Lower leg skin (tissue), 4 donors: ENCODE measurements at regions not wholly inside any gene's neighbourhood (a gene's known extent, or its start where the extent isn't known, plus 50 kb on each side); places are given as distances from the start of the nearest gene placed in this dataset.

Experiments
- DNase-seq, 2 donors: peaks; one replicate each; pipeline ENCODE4 v3.0.0-alpha.2; 2019; ENCODE audit warnings: low spot score in 2 of 2
- H3K4me3 ChIP-seq: fragments of 200-600 bp; sonication (generic); 2 replicates; pipeline ENCODE4 v1.5.1; 2017; ENCODE audit warnings: mild to moderate bottlenecking, low read depth; ENCODE audit not compliant: poor library complexity, severe bottlenecking
- POLR2A ChIP-seq, 2 donors: fragments of 450-650 bp; IDR thresholded peaks; one replicate each; pipeline ENCODE4 v1.6.1; 2016 to 2017; ENCODE audit warnings: antibody characterized with exemption in 2 of 2, mild to moderate bottlenecking in 1 of 2, moderate library complexity in 1 of 2
- WGBS, 2 donors: methylation state at CpG; one replicate each; pipeline ENCODE4 v1.1.5; 2018; 5-methylcytosine and 5-hydroxymethylcytosine counted together
- intact Hi-C: fragments of 100-400 bp; cut with DNase I; formaldehyde crosslinking; loops from one replicate; pipeline ENCODE4 v1.15.0; 2023; ENCODE audit warnings: low total_unique reads
- TF ChIP-seq, protein P1 (sequence below), 3 donors: fragments of 450-650 bp; IDR thresholded peaks; one replicate each; pipeline ENCODE4 v1.5.1; 2016; ENCODE audit warnings: antibody characterized with exemption in 3 of 3, mild to moderate bottlenecking in 3 of 3, moderate library complexity in 2 of 3

DNA sequence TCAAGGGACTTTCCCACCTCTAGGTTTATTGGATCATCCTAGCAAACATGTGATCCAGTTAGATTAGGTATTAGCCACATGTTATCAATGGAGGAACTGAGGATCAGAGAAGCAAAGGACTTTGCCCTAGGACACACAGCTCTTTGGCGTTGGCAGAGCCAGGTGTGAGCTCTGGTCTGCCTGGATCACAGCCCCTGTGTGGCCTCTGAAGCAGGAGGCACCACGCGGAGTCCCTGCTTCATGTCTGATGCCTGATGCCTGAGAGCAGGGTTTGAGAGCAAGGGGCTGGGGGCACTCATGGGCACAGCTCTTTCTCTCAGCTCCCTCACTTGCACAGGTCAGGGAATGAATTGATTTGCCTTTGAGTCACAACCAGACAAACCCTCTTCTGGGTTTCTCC is 64.7 kb upstream of the CTBP2 start:
- no peak overlapping the region for H3K4me3 ChIP-seq
- intact Hi-C loops, result no loop called here
- TF ChIP-seq, protein P1, sequence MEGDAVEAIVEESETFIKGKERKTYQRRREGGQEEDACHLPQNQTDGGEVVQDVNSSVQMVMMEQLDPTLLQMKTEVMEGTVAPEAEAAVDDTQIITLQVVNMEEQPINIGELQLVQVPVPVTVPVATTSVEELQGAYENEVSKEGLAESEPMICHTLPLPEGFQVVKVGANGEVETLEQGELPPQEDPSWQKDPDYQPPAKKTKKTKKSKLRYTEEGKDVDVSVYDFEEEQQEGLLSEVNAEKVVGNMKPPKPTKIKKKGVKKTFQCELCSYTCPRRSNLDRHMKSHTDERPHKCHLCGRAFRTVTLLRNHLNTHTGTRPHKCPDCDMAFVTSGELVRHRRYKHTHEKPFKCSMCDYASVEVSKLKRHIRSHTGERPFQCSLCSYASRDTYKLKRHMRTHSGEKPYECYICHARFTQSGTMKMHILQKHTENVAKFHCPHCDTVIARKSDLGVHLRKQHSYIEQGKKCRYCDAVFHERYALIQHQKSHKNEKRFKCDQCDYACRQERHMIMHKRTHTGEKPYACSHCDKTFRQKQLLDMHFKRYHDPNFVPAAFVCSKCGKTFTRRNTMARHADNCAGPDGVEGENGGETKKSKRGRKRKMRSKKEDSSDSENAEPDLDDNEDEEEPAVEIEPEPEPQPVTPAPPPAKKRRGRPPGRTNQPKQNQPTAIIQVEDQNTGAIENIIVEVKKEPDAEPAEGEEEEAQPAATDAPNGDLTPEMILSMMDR (IDR thresholded peaks at IDR 0.05), result no peak
- no peak for TF ChIP-seq POLR2A (IDR thresholded peaks at IDR 0.05)
- peak in 1 of 2 donors; percentile 61 for DNase-seq
- WGBS, 2 donors, result 71 to 84% methylated on average over 3 of the region's 3 CpGs

DNA sequence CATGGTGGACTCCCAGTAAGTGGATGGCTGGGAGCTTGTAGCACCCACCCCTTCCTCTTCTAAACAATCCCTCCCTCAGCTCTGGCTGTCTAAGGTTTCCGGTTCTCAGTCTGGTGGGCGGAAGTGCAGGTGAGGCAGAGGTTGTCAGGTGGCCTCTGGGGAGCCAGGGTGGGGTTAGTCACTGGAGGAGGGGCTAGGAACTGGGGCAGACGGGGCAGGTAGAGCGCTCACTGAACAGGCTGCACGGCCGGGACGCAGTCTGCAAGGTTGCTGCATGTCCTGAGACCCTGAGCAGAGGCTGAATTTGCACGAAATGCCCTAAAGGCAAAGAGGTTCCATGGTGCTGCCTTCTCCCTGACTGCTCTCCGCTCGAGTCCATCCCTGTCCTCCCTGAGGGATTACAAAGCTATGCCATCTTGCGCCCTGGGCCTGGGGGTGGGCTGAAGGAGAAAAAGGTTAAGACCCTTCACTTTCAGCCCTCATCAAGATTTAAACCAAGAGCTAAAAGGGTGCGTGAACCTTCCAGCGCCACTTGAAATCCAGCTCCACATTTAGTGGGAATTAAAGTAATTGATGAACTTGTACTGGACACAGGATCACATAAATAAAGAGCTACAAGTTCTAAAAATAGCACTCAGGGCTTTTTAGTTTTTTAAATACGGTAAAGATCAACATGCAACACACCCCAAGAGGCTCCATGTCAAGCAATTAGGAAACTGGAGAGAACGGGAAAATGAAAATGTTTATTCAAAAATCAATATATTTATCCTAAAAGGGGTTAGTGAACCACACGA is 62.3 kb upstream of the CTBP2 start:
- TF ChIP-seq, protein P1 (IDR thresholded peaks at IDR 0.05), result no peak
- no peak for TF ChIP-seq POLR2A (IDR thresholded peaks at IDR 0.05)
- DNase-seq, result peak in 1 of 2 donors; percentile 70
- intact Hi-C loops, result no loop called here
- WGBS, 2 donors, result 65 to 67% methylated on average over 16 of the region's 16 CpGs
- no peak overlapping the region for H3K4me3 ChIP-seq

DNA sequence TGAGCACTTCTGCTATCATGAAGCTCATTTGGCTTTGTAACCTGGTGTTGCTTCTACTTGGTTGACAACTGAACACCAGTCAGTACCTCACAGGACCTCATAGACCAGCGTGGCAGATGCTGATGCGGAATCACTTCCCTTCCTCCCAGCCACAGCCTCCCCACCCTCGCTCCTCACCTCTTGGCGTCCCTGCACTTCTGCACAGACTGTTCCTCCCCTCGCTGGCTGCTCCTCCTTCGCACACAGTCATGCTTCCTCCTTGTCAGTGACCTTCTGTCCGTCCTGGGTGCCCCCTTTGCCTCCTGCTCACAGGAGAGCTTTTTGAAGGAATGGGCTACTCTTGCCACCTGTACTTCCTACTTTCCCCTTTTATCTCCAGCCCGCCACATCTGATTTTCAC is 61.4 kb upstream of the CTBP2 start:
- TF ChIP-seq POLR2A (IDR thresholded peaks at IDR 0.05), result no peak
- TF ChIP-seq, protein P1 (IDR thresholded peaks at IDR 0.05), result no peak
- DNase-seq, result peak in 1 of 2 donors; percentile 71
- no peak overlapping the region for H3K4me3 ChIP-seq
- WGBS, 2 donors, result 80 to 83% methylated on average over 8 of the region's 8 CpGs
- intact Hi-C loops, result no loop called here

DNA sequence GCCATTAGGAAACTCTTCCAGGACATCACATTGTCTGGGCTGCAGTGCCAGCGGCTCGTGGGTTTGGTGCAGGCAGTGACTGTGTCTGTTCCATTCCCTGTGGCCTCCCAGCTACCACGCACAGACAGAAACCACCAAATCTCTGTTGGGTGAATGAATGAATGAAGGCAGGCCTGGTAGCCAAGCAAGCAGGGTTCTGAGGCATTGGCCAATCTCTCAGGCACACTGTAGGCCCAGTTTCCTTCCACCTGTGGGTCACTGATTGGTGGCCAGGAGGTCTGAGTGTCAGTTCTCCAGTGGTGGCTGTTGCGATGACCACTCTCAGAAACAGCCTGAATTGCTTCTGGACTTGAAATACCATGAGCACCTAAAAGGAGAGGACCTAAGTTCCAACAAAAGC is 59.4 kb upstream of the CTBP2 start:
- TF ChIP-seq POLR2A (IDR thresholded peaks at IDR 0.05), result no peak
- TF ChIP-seq, protein P1 (IDR thresholded peaks at IDR 0.05), result no peak
- intact Hi-C loops, result no loop called here
- DNase-seq, result peak in 1 of 2 donors; percentile 60
- WGBS, 2 donors, result 90 to 91% methylated on average over 4 of the region's 4 CpGs
- no peak overlapping the region for H3K4me3 ChIP-seq

DNA sequence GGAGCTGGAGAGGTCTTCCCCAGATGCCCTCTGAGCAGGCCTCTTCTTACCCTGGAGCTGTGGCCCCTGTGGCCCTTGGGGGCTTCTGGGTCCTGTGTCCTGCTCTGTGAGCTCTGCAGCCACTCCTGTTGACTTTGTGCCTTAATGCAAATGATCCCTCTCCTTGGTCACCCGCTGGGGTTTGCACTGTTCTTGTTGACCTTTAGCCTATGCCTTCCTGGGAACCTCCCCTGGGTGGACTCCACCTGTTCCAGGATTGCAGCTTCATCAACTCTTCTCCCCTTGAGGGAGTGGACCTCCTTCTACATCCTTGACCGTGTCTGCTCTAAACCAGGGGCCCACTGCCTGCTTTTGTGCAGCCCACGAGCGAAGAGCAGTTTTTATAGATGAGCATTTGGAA is 58.6 kb upstream of the CTBP2 start:
- peak in 1 of 2 donors; percentile 46 for DNase-seq

More for the DNA sequence above, 58.6 kb upstream of the CTBP2 start:
- H3K4me3 ChIP-seq, result no peak overlapping the region
- 95 to 98% methylated on average over 4 of the region's 4 CpGs for WGBS, 2 donors
- intact Hi-C loops, result no loop called here
- no peak for TF ChIP-seq POLR2A (IDR thresholded peaks at IDR 0.05)
- TF ChIP-seq, protein P1 (IDR thresholded peaks at IDR 0.05), result no peak
